ENCODE measurements at regions not wholly inside any gene's neighbourhood (a gene's known extent, or its start where the extent isn't known, plus 50 kb on each side); places are given as distances from the start of the nearest gene placed in this dataset.

DNA sequence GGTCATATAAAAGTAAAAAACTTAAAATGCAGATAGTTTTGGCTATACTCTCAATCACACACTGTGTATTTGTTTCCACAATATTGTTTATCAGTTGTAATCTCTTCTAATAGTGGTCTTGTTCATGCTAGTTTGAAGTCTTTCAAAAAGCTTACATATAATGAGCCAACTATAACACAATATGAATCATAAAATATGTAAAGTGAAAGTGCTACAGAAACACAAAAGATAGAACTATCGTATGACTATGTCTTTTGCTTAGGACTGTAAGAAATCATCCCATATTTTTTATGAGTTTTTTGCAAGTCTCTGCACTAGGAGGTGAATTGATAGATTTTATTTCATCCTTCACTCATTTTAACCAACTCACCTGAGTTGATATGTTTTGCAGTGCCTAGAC lies 136.0 kb downstream of the MMUT start:
- H2AFZ ChIP-seq (ENCODE audit: low read length): peak overlapping the region; percentile 79
- H3K27me3 ChIP-seq (ENCODE audit: insufficient read depth, low read length): no peaks in the 10 kb centered on the region
- TF ChIP-seq, protein P1, sequence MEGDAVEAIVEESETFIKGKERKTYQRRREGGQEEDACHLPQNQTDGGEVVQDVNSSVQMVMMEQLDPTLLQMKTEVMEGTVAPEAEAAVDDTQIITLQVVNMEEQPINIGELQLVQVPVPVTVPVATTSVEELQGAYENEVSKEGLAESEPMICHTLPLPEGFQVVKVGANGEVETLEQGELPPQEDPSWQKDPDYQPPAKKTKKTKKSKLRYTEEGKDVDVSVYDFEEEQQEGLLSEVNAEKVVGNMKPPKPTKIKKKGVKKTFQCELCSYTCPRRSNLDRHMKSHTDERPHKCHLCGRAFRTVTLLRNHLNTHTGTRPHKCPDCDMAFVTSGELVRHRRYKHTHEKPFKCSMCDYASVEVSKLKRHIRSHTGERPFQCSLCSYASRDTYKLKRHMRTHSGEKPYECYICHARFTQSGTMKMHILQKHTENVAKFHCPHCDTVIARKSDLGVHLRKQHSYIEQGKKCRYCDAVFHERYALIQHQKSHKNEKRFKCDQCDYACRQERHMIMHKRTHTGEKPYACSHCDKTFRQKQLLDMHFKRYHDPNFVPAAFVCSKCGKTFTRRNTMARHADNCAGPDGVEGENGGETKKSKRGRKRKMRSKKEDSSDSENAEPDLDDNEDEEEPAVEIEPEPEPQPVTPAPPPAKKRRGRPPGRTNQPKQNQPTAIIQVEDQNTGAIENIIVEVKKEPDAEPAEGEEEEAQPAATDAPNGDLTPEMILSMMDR (IDR thresholded peaks at IDR 0.05; ENCODE audit: extremely low read depth, low read depth, low read length): no peak
- H3K27ac ChIP-seq (ENCODE audit: low read depth, low read length): peak overlapping the region; percentile 39
- no peaks in the 10 kb centered on the region for H4K20me1 ChIP-seq (ENCODE audit: insufficient read depth, low read length)
- no peaks in the 10 kb centered on the region for H3K9me3 ChIP-seq (ENCODE audit: low read depth, low read length)
- peaks cover 25% of the 10 kb centered on the region for H3K4me1 ChIP-seq (ENCODE audit: insufficient read depth, low read length)
- no peaks in the 10 kb centered on the region for H3K36me3 ChIP-seq (ENCODE audit: insufficient read depth, low read length)
- peak overlapping the region; percentile 77 for H3K4me2 ChIP-seq (ENCODE audit: insufficient read depth, low read length)
- no peaks in the 10 kb centered on the region for H3K79me2 ChIP-seq (ENCODE audit: insufficient read depth, low read length)
- H3K4me3 ChIP-seq (ENCODE audit: insufficient read depth, low read length): peak overlapping the region; percentile 29
- DNase-seq (ENCODE audit: insufficient read length, low spot score, missing footprints): no peak

DNA sequence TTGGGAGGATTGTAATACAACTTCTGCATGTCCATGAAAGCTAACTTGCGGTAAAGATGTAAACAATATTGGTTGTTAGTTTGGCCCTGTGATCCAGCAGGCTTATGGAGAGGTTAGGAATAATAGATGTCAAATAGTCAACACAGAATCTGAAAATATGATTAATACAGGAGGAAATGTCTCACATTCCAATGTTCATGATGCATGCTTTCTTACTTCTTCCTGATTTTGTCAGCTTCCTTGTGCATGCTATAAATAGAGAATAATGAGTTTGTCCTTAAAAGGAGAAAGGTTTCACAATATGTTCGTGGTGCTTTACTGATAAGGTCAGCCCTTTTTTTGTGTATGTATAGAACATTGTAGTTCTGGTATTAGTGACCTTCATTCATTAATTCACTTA lies 136.7 kb downstream of the MMUT start:
- Histone ChIP-seq H4K20me1 (ENCODE audit: insufficient read depth, low read length) (no peaks in the 10 kb centered on the region), H3K36me3 (ENCODE audit: insufficient read depth, low read length) (no peaks in the 10 kb centered on the region), H3K79me2 (ENCODE audit: insufficient read depth, low read length) (no peaks in the 10 kb centered on the region), H3K27me3 (ENCODE audit: insufficient read depth, low read length) (no peaks in the 10 kb centered on the region), H2AFZ (ENCODE audit: low read length) (peak overlapping the region; percentile 23), H3K27ac (ENCODE audit: low read depth, low read length) (peak overlapping the region; percentile 39), H3K4me1 (ENCODE audit: insufficient read depth, low read length) (peaks cover 25% of the 10 kb centered on the region), H3K9me3 (ENCODE audit: low read depth, low read length) (no peaks in the 10 kb centered on the region), H3K4me3 (ENCODE audit: insufficient read depth, low read length) (no peak overlapping the region), H3K4me2 (ENCODE audit: insufficient read depth, low read length) (peak overlapping the region; percentile 77)
- TF ChIP-seq, protein P1 (IDR thresholded peaks at IDR 0.05; ENCODE audit: extremely low read depth, low read depth, low read length): no peak
- DNase-seq (ENCODE audit: insufficient read length, low spot score, missing footprints): no peak

DNA sequence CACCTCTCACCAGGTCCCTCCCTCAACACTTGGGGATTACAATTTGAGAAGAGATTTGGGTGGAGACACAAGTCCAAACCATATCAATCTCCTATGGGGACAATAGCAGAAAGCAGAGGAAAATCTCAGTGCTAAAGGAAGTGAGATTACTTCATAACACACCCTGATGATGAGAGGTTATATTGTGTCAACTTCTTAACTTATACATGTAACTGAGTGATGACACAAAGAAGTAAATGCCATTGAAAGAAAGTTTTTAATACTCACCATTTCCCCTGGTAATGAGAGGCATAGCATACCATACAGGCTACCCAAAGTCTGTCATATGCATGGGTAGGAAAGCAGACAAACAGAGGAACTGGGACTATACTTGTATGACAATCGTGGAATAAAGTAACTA lies 137.2 kb downstream of the MMUT start:
- Histone ChIP-seq H3K36me3 (ENCODE audit: insufficient read depth, low read length) (no peaks in the 10 kb centered on the region), H3K27ac (ENCODE audit: low read depth, low read length) (peak overlapping the region; percentile 39), H3K79me2 (ENCODE audit: insufficient read depth, low read length) (no peaks in the 10 kb centered on the region), H3K4me2 (ENCODE audit: insufficient read depth, low read length) (peak overlapping the region; percentile 77), H2AFZ (ENCODE audit: low read length) (peak overlapping the region; percentile 23), H3K4me3 (ENCODE audit: insufficient read depth, low read length) (no peak overlapping the region), H4K20me1 (ENCODE audit: insufficient read depth, low read length) (no peaks in the 10 kb centered on the region), H3K4me1 (ENCODE audit: insufficient read depth, low read length) (peaks cover 25% of the 10 kb centered on the region), H3K27me3 (ENCODE audit: insufficient read depth, low read length) (no peaks in the 10 kb centered on the region), H3K9me3 (ENCODE audit: low read depth, low read length) (no peaks in the 10 kb centered on the region)
- TF ChIP-seq, protein P1 (IDR thresholded peaks at IDR 0.05; ENCODE audit: extremely low read depth, low read depth, low read length): no peak
- no peak for DNase-seq (ENCODE audit: insufficient read length, low spot score, missing footprints)

DNA sequence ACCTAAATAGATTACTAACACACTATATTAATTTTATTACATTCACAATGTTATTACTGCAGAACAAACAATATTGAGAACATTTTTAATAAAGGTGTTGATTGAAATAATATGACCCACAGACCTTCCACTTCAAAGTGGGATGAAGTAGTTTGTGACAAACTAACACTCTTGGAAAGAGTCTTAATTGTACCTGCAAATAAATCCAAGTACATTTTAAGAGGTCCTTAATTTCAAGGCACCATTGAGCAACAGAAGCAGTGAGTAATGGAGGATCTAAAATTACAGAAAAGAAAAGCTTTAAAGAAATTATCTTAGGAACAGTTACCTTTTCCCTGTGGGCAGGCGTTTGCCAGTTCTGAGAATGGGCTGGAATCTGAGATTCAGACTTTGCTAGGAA lies 140.2 kb downstream of the MMUT start:
- no peaks in the 10 kb centered on the region for H4K20me1 ChIP-seq (ENCODE audit: insufficient read depth, low read length)
- no peak overlapping the region for H3K4me2 ChIP-seq (ENCODE audit: insufficient read depth, low read length)
- H3K79me2 ChIP-seq (ENCODE audit: insufficient read depth, low read length): no peaks in the 10 kb centered on the region
- peak overlapping the region; percentile 72 for H2AFZ ChIP-seq (ENCODE audit: low read length)
- no peak for DNase-seq (ENCODE audit: insufficient read length, low spot score, missing footprints)
- no peak overlapping the region for H3K4me3 ChIP-seq (ENCODE audit: insufficient read depth, low read length)
- H3K9me3 ChIP-seq (ENCODE audit: low read depth, low read length): no peaks in the 10 kb centered on the region
- H3K4me1 ChIP-seq (ENCODE audit: insufficient read depth, low read length): peaks cover 23% of the 10 kb centered on the region
- no peak overlapping the region for H3K27ac ChIP-seq (ENCODE audit: low read depth, low read length)
- no peaks in the 10 kb centered on the region for H3K36me3 ChIP-seq (ENCODE audit: insufficient read depth, low read length)
- H3K27me3 ChIP-seq (ENCODE audit: insufficient read depth, low read length): no peaks in the 10 kb centered on the region
- TF ChIP-seq, protein P1 (IDR thresholded peaks at IDR 0.05; ENCODE audit: extremely low read depth, low read depth, low read length): no peak

All from osteoblast (primary cell).